GM18873 (cell line): ENCODE measurements at regions not wholly inside any gene's neighbourhood (a gene's known extent, or its start where the extent isn't known, plus 50 kb on each side); places are given as distances from the start of the nearest gene placed in this dataset.

Experiments
- ATAC-seq: cut with Tn5 transposase; IDR thresholded peaks from one replicate; pipeline ENCODE4 v1.9.1; 2021; ENCODE audit warnings: mild to moderate bottlenecking, moderate library complexity, moderate number of reproducible peaks; ENCODE audit not compliant: unreplicated experiment, low FRiP score

DNA sequence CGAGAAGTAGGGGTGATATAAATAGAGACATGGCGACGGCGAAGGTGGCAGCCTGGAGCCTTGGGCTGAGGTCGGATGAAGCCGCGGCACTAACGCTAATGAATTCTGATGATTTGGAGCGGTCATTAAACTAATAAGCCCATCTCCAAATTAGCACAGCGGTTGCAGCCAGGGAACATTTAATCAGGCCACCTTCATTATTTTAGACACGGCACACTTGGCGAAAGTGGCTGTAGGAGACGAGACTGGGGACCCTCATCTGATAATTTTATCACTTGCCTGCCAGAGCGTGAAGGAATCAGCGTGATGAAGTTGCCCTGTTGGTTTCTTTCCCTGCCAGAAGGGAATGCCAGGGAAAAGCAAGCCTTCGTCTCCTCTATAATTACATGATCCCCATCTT lies 664.3 kb upstream of the TBX3 start:
- no peak for ATAC-seq

DNA sequence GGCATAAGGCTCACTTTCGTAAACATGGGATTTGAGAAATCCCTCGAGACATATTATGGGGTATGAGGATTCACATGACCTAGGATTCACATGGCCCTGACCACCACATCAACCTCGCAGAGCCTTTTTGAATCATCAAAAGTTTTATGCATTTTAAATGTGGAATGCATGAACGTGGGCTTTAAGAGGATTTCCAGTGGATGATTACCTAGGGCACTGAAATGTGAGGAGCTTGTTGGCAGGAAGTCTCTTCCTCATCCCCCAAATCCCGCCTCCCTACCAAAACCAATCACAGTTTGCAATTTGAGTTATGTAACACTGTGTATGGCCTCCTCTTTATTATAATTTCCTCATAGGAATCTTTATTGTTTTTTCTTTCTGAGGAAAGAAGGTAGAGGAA lies 659.6 kb upstream of the TBX3 start:
- ATAC-seq: no peak

DNA sequence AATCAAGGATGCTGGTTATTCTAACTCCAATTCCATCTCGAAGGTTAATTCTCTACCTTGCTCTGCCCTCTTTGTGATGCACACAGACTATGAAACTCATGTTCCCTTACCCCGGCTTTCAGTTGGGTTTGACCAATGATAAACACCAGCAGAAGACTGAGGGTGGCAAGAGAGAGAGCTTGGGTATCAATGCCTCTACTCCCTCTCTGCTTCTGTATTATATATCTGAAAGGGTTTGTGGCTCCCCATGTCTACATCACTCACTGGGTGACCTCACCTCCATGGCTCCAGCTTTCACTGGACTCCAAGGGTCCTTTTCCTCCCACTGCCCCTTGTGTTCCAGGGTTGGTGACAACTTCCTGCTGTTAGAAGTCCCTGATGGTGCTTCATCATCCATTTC lies 659.0 kb upstream of the TBX3 start:
- no peak for ATAC-seq

DNA sequence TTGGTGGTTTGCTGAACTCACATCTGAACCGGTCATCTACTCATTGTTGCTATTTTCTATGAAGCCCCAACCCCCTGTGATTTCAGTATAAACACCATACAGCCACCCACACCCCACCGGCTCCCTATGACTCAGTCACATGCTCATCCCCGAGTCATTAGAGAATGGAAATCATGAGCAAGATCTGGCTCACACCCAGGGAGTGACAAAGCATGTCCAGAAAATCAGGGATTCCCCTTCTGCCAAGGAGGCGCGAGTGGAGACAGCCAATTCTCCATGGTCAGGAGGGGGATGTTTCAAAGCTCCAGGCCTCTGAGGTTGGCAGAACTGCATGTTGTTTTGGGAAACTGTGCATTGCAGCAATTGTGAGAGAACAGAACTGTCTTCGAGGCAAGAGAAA lies 657.5 kb upstream of the TBX3 start:
- ATAC-seq: no peak

DNA sequence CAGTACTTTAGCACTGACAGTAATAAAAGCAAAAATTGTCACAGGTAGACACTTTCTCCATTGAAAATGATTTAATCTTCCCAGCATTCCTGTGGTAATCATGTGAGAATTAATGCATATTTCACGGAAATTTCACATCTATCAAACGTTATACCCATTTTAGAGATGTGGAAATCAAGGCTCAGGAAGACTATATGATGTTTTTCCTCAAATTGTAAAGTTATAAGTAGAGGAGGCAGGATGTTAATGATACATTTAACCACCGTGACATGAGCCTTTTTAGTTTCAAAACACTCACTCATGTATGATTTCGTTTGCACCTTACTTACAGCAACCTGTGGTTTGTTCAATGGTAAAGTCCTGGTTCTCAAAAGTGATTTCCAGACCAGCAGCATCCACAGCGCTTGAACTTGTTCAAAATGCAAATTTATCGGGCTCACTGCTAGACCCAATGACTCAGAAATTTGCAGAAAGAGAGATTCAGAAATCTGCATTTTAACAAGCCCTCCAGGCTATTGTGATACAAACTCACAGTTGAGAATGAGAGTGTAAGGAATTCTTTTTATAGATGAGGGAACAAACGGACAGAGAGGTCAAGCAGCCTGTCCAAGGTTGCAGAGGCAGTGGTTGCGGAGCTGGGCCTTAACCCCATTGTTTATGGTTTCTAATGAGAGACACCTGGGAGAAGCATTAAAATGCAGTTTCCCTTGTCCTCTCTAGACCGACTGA lies 654.8 kb upstream of the TBX3 start:
- ATAC-seq: no peak

DNA sequence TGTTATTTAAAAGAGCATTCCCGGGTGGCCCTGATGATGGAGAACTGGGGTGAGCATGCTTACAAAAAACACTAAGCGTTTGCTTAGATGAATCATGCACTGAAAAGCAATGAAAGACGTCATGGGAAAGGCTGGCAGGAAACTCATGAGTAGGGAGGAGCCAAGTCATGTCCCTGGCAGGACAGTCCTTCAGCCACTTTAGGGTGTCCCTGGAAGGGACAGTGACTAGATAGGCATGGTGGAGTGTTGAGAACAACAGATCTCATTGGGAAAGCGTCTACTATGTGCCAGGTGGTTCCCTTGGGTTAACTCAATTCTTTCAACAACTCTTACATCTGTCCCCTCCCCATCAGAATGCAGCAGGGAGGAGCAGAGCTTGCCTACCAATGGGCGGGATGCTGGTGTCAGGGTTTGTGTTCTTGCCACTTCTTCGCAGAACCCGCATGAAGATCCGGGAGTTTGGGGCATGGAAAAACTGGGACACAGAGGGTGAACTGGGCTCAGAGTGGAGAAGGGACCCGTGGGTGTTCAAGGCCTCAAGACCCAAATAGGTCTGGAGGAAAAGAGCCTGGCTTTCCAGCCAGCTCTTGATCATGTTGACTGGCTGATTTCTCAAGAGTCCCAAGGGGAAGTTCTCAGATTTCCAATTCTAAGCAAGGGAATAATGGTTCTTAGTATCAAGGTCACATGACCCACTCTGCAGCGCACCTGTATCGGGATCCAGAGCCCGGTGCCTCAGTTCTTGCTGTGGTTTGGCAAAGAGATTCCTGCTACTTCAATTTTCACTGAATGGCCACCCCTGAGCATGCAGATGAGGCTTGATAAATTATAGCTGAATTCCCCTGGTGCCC lies 653.9 kb upstream of the TBX3 start:
- no peak for ATAC-seq

DNA sequence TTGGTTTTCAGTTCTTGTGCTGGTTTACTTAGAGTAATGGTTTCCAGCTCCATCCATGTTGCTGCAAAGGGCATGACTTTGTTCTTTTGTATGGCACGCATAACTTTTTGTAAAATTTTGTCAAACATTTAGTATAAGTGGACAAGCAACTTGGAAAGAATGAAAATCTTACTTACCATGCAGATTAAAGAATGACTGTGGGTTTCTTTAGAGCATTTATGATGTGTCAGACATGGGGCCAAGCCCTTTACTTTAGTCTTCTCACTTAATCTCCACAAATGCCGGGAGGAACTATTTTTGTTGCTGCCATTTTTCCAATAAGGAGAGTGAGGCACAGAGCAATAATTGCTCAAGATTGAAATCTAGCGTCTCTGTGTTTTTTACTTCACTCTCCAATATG lies 652.5 kb upstream of the TBX3 start:
- no peak for ATAC-seq

DNA sequence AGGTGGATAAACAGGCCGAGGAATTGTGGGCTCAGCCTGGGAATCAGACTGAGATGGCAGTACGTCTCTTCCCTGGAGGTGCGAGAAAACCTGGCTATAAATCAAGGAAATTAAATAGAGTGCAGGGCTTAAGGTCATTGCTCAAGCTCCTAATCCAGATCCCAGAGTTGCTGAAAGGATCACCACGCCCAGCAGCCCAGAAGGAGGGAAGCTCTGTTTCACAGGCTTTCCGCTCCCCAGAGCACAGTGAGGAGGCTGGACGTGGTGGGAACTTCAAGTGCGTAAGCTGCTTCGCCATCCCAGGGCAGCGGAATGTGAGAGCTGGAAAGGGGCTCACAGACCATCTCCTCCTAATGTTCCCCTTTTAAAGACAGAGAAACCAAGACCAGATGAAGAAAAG lies 651.6 kb upstream of the TBX3 start:
- ATAC-seq: no peak

DNA sequence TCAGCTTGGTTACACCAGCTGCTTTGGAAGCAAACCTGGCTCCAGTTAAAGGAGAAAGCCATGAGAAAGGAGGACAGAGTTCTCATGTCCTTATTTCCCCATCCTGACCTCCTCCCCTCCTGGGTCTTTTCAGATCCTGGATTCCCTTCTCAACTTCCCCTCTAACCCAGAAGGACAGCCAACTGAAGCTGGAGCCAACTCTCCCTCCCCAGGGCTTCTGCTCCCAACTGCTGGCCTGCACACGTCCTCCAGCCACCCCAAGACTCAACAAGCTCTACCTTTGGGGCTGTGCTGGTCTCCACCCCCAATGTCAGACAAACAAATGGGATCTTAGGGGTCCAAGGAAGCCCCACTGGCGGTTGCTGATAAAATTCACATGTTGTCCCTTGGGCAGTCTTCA lies 651.1 kb upstream of the TBX3 start:
- no peak for ATAC-seq

DNA sequence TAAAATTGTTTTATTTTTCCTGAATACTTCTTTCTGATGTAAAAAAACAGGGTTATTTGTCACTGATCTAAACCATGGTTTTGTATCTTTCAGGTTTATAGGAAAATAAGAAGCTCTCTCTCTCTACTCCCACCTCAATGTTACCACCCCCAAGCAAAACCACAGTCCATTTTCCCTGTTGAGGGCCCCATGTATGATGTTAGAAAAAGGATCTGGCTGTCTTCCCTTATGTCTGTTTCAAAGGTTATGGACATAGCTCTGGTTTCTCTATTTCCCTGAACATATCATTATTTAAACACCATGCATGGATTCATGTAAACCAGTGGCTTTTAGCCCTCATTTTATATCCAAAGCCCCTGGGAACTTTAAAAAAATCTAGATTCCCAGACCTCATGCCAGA lies 649.0 kb upstream of the TBX3 start:
- no peak for ATAC-seq

DNA sequence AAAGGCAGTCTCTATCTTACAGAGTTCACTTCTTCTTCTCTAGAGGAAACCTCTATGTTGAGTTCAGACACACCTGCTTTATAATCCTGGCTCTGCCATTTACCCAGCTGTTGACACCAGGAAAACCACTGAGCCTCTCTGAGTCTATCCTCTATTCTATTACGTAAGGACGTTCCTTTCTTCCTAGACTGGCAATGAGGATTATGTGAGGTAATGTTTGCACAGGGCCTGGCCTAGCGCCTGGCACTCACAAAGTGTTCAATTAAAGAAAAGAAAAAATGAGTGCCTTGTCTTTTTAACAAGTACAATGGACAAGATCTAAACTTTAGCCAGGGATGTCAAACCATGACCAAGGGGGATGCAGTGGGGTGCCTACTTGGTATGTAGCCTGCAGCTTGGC lies 641.9 kb upstream of the TBX3 start:
- no peak for ATAC-seq

DNA sequence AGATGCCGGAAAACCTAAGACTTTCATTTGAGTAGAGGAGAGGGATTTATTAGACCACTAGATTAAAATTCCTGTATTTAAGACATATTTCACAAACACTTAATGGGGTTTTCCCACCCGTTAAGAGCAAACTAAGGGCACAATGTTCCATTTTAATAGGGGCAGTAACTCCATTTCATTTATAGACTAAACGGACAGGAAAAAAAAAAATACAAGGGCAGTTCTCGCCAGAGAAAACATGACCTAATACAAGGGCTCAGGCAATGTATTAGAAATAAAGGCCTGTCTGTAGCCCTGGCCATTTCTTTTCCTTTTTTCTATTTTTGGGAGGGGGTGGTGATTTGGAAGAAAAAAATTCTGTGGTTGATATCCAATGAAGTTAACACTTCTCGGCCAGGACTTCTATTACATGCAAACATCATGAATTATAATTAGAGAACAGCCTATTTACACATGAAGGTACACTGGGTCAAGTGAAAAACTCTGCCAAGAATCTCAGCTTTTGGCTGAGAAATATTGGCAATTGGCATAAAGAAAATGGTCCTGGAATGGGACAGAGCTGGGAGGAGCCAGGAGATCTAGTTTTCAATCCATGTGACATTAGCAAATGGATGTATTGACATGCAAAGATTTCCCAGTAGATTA lies 641.1 kb upstream of the TBX3 start:
- no peak for ATAC-seq

DNA sequence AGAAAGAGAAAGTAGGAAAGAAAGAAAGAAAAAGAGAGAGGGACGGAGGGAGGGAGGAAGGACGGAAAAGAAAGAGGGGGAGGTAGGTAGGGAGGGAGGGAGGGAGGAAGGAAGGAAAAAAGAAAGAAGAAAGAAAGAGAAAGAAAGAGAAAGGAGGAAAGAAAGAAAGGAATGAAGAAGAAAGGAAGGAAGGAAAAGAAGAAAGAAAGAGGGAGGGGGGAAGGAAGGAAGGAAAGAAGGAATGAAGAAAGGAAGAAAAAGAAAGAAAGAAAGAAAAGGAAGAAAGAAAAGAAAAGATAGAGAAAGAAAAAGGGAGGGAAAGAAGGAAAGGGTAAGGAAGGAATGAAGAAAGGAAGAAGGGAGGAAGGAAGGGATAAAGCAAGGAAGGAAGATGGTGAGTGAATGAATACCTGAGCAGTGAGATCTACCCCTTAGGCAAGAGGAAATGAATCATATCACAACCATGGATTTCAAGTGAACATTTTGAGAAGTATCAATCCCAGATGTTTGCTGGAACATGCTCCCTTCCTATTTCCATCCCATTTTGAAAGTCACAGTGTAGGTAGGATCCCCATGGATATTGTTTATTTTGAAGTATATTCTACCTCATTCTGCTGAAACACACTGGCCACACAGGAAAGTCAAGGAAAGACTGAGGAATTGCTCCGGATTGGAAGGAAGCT lies 639.4 kb upstream of the TBX3 start:
- no peak for ATAC-seq

DNA sequence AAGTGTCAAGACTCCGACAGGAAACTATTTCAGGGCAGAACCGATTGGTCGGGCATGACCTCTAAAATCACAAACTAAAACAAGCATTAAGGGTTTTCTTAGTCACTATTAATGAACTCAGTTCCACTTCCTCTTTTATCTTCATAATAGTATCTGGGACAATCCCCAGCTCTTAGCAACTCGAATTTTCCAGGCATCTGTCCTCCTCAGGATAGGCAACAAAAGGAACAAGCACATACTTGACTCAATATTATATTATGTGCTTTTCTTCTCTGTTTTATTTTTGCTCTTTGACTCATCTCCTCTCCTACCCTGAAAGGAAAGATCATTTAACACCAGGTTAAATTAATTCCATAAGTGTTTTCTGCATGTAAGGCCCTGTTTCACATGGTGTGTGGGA lies 638.3 kb upstream of the TBX3 start:
- ATAC-seq: no peak

DNA sequence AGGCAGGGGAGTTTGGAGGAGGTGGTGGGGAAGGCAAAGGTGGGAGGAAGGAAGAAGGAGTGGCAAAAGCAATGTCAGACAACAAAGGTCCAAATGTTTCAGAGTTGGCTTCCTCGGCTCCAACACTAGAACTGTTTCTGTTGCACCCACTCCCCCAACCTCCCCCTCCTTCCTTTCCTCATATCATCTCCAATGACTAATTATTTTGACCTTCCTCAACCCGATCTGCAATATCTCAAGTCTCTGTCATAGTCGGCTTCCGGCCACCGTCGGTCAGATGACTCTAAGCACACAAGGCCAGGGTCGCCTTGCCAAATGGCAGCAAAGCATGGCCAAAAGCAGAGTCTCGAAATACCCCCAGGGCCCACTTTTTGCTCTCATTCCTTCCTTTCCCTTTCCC lies 637.0 kb upstream of the TBX3 start:
- ATAC-seq: no peak

DNA sequence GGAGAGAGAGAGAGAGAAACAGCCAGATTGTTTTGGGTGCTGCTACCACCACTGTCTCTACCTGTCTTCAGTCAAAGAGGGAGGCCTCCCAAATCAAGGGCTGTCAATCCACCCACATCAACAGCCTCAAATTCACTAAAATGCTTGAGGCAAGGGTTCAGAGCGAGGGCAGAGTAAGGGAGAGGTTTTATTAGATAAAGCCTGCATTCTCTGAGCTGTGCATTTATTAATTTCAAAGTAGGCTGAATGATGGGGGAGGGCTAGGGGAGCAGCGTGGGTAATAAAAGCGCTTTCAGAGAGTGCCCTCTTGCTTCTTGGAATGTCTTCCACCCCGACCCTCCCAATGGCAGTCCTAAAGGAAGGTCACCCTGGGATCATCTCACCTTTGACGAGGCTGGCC lies 636.5 kb upstream of the TBX3 start:
- no peak for ATAC-seq

DNA sequence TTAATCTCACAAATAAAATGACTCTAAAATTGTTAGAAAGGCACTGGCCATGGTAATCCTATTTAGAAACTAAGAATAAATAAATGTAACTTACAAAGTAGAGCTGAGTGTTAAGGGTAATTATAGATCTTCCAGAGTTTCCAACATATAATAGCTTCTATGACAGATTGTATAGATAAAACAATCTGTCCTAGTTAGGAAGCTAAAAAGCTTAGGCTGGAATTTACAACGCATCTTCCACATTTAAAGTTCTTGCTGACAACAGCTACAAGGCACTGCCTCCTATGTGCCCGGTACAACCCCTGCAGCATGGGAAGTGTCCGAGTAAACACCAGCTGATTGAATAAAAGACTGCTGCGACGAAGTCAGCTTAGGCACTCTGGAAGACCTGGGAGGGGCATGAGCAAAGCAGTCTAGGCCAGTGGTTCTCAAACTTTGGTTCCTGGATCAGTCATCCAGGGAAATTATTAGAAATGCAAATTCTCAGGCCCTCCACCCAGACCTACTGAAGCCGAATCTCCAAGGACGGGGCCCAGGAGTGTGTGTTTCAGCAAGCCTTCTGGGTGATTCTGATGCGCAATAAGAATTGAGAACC lies 635.6 kb upstream of the TBX3 start:
- no peak for ATAC-seq

DNA sequence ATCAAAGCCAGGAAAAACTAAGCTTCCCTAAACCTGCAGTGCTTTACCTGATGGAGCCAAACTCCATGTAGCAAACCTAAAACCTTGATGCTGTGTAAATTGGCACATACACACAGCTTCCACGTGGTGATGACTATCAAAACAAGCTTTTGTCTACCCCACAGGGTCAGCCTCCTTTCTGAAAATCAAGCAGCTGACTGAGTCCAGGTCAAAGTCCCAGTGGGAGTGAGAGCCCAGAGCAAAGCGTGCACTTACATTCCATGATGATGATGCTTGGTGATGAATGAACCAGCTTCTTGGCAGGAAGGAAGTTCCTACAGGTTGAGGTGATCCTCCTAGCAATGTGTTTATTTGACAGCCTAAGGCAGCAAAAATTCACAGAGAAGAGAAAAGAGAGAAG lies 630.0 kb upstream of the TBX3 start:
- ATAC-seq: no peak

DNA sequence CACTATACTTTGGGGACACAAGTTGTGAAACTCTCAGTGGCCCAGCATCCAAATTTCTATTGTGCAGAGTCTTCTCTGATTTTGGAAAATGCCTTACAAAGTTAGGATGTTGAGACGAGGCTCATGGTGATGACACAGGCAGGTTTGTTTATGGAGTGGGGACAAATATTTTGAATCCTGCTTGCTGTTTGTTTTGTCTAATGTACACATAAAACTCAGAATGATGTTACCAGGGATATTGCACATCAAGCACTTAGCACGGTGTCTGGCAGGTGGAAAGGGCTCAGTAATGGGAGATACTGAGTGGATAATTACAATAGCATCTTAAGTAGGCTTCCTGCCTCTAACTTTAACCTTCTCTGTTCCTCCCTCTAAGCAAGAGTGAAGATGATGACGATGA lies 628.9 kb upstream of the TBX3 start:
- ATAC-seq: no peak

DNA sequence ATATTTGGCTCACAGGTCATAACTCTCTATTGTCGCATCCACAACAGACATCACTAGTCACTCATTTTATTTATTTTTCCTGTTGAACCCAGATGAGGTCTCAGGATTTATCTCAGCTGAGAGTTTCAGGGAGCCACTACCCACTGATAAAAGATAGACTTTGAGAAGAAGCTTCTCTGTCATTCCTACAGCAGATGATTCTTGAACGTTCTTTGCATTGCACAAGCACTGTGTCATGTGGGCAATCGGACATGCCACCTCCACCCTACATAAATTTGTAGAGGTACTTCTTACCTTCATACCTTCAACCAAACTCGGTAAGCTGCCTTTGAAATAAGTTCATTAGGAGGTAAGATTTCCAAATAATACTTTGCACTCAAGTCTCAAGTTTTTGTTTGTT lies 627.9 kb upstream of the TBX3 start:
- no peak for ATAC-seq

DNA sequence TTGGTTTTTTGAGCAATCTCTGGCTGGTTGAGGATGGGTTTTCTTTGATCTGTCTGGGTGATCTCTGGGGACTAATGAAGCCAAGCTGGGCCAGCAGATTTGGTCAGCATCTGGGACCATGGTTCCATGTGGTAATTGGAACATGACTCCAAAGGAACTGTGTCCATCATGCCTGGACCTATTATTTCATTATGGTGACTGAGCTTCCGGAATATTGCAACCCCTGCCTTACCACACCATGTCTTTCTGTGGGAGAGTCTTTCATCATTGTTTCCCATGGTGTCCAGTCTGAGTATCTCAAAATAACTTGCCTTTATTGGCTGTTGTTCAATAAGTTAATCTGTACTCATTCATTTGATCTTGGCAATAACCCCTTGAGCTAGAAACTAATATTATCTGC lies 624.9 kb upstream of the TBX3 start:
- no peak for ATAC-seq
